ENCODE measurements at regions not wholly inside any gene's neighbourhood (a gene's known extent, or its start where the extent isn't known, plus 50 kb on each side); places are given as distances from the start of the nearest gene placed in this dataset.
"Not testable (repeated sequence)": the region's sequence is repeated elsewhere in the genome, so short reads cannot be mapped to it uniquely, and the experiment has no call there.

DNA sequence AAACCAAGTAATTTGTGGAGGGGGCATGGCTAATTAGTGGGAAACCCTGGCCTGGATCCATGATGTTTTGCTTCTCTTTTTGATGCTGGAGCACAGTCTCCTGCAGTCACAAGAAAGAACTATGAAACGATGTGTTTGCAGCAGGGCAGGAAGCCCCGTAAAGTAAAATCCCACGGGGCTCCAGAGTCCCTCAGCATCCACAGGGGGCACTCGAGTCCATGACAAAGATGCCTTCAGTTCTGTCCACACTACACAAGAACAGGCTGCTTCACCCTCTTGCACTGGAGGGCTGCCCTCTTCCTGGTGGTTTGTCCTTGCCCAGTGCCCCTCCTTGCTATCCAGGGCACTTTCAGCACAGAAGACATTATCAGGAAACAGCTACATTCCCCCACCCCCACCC lies 475.1 kb downstream of the TUBA3C start:
- TF ChIP-seq, protein P1, sequence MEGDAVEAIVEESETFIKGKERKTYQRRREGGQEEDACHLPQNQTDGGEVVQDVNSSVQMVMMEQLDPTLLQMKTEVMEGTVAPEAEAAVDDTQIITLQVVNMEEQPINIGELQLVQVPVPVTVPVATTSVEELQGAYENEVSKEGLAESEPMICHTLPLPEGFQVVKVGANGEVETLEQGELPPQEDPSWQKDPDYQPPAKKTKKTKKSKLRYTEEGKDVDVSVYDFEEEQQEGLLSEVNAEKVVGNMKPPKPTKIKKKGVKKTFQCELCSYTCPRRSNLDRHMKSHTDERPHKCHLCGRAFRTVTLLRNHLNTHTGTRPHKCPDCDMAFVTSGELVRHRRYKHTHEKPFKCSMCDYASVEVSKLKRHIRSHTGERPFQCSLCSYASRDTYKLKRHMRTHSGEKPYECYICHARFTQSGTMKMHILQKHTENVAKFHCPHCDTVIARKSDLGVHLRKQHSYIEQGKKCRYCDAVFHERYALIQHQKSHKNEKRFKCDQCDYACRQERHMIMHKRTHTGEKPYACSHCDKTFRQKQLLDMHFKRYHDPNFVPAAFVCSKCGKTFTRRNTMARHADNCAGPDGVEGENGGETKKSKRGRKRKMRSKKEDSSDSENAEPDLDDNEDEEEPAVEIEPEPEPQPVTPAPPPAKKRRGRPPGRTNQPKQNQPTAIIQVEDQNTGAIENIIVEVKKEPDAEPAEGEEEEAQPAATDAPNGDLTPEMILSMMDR (tag by site-specific recombination; IDR thresholded peaks at IDR 0.05) = not testable (repeated sequence)
- not testable (repeated sequence) for TF ChIP-seq ZNF24 (tag by site-specific recombination; IDR thresholded peaks at IDR 0.05); ZFHX2 (tag by site-specific recombination; conservative IDR thresholded peaks at IDR 0.05); HOXC10 (CRISPR knock-in tag; IDR thresholded peaks at IDR 0.05); ZNF626 (tag by site-specific recombination; IDR thresholded peaks at IDR 0.05); ZNF23 (tag by site-specific recombination; IDR thresholded peaks at IDR 0.05; ENCODE audit: borderline replicate concordance); ZNF664 (tag by site-specific recombination; IDR thresholded peaks at IDR 0.05); SP2 (tag by site-specific recombination; IDR thresholded peaks at IDR 0.05); ZNF112 (tag by site-specific recombination; IDR thresholded peaks at IDR 0.05); YY2 (tag by site-specific recombination; IDR thresholded peaks at IDR 0.05); ZNF658 (tag by site-specific recombination; IDR thresholded peaks at IDR 0.05)
- TF ChIP-seq, protein P2, sequence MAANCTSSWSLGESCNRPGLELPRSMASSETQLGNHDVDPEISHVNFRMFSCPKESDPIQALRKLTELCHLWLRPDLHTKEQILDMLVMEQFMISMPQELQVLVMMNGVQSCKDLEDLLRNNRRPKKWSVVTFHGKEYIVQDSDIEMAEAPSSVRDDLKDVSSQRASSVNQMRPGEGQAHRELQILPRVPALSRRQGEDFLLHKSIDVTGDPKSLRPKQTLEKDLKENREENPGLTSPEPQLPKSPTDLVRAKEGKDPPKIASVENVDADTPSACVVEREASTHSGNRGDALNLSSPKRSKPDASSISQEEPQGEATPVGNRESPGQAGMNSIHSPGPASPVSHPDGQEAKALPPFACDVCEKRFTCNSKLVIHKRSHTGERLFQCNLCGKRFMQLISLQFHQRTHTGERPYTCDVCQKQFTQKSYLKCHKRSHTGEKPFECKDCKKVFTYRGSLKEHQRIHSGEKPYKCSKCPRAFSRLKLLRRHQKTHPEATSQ (tag by site-specific recombination; IDR thresholded peaks at IDR 0.05) = not testable (repeated sequence)
- TF ChIP-seq, protein P3, sequence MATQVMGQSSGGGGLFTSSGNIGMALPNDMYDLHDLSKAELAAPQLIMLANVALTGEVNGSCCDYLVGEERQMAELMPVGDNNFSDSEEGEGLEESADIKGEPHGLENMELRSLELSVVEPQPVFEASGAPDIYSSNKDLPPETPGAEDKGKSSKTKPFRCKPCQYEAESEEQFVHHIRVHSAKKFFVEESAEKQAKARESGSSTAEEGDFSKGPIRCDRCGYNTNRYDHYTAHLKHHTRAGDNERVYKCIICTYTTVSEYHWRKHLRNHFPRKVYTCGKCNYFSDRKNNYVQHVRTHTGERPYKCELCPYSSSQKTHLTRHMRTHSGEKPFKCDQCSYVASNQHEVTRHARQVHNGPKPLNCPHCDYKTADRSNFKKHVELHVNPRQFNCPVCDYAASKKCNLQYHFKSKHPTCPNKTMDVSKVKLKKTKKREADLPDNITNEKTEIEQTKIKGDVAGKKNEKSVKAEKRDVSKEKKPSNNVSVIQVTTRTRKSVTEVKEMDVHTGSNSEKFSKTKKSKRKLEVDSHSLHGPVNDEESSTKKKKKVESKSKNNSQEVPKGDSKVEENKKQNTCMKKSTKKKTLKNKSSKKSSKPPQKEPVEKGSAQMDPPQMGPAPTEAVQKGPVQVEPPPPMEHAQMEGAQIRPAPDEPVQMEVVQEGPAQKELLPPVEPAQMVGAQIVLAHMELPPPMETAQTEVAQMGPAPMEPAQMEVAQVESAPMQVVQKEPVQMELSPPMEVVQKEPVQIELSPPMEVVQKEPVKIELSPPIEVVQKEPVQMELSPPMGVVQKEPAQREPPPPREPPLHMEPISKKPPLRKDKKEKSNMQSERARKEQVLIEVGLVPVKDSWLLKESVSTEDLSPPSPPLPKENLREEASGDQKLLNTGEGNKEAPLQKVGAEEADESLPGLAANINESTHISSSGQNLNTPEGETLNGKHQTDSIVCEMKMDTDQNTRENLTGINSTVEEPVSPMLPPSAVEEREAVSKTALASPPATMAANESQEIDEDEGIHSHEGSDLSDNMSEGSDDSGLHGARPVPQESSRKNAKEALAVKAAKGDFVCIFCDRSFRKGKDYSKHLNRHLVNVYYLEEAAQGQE (tag by site-specific recombination; IDR thresholded peaks at IDR 0.05) = not testable (repeated sequence)

All from HEK293 (cell line).